ENCODE measurements at regions not wholly inside any gene's neighbourhood (a gene's known extent, or its start where the extent isn't known, plus 50 kb on each side); places are given as distances from the start of the nearest gene placed in this dataset.

GRCh38 chr4:151535366-151535765 is 126.4 kb downstream of the FHIP1A start:
- no peak overlapping the region for H3K27ac ChIP-seq
- DNase-seq (no peak), ATAC-seq (no peak)
- H3K36me3 ChIP-seq (replicated peaks in 1 of 2; ENCODE audit: insufficient read depth in 1 of 2, low read depth in 2 of 2): no peaks in the 10 kb centered on the region
- TF ChIP-seq CTCF (IDR thresholded peaks at IDR 0.05) (no peak), POLR2A (IDR thresholded peaks at IDR 0.05) (no peak)
- no peaks in the 10 kb centered on the region for H3K9me3 ChIP-seq
- H3K4me1 ChIP-seq: peaks cover under 1% of the 10 kb centered on the region
- intact Hi-C loops (cut with DNase I): no loop called here
- H3K4me3 ChIP-seq: no peak overlapping the region
- H3K27me3 ChIP-seq: no peaks in the 10 kb centered on the region

- Histone ChIP-seq H3K9me3 (no peaks in the 10 kb centered on the region), H3K27me3 (no peaks in the 10 kb centered on the region), H3K27ac (no peak overlapping the region), H3K4me1 (peaks cover 16% of the 10 kb centered on the region), H3K36me3 (replicated peaks in 1 of 2; ENCODE audit: insufficient read depth in 1 of 2, low read depth in 2 of 2) (no peaks in the 10 kb centered on the region), H3K4me3 (no peak overlapping the region)
- no peak for ATAC-seq
- DNase-seq: no peak
- TF ChIP-seq CTCF (IDR thresholded peaks at IDR 0.05) (no peak), POLR2A (IDR thresholded peaks at IDR 0.05) (no peak)
- intact Hi-C loops (cut with DNase I): no loop called here
Measured at GRCh38 chr4:151537687-151538086, 128.7 kb downstream of the FHIP1A start.

GRCh38 chr4:151538963-151539362 is 130.0 kb downstream of the FHIP1A start:
- no peak for ATAC-seq
- no peaks in the 10 kb centered on the region for H3K36me3 ChIP-seq (replicated peaks in 1 of 2; ENCODE audit: insufficient read depth in 1 of 2, low read depth in 2 of 2)
- peaks cover 16% of the 10 kb centered on the region for H3K4me1 ChIP-seq
- no peaks in the 10 kb centered on the region for H3K9me3 ChIP-seq
- intact Hi-C loops (cut with DNase I): no loop called here
- no peak for DNase-seq
- H3K27ac ChIP-seq: no peak overlapping the region
- TF ChIP-seq POLR2A (IDR thresholded peaks at IDR 0.05): no peak
- no peak for TF ChIP-seq CTCF (IDR thresholded peaks at IDR 0.05)
- no peak overlapping the region for H3K4me3 ChIP-seq
- no peaks in the 10 kb centered on the region for H3K27me3 ChIP-seq
- WGBS, 2 donors: 67 to 69% methylated on average over 4 of the region's 4 CpGs

- ATAC-seq (peak; percentile 48), DNase-seq (peak in 2 of 4 donors; percentile 12 to 13)
- no peaks in the 10 kb centered on the region for H3K9me3 ChIP-seq
- no peak overlapping the region for H3K4me3 ChIP-seq
- TF ChIP-seq CTCF (IDR thresholded peaks at IDR 0.05) (no peak), POLR2A (IDR thresholded peaks at IDR 0.05) (no peak)
- intact Hi-C loops (cut with DNase I): no loop called here
- H3K27me3 ChIP-seq: no peaks in the 10 kb centered on the region
- peak overlapping the region in 1 of 4 donors; percentile 30 for H3K27ac ChIP-seq
- H3K4me1 ChIP-seq: peaks cover 16% of the 10 kb centered on the region
- 21 to 34% methylated on average over 3 of the region's 3 CpGs for WGBS, 2 donors
- H3K36me3 ChIP-seq (replicated peaks in 1 of 2; ENCODE audit: insufficient read depth in 1 of 2, low read depth in 2 of 2): no peaks in the 10 kb centered on the region
Measured at GRCh38 chr4:151540728-151541388, 131.9 kb downstream of the FHIP1A start.

GRCh38 chr4:151541389-151542071 is 132.6 kb downstream of the FHIP1A start:
- TF ChIP-seq POLR2A (IDR thresholded peaks at IDR 0.05) (no peak), CTCF (IDR thresholded peaks at IDR 0.05) (no peak)
- no peaks in the 10 kb centered on the region for H3K9me3 ChIP-seq
- H3K27ac ChIP-seq: peak overlapping the region in 1 of 4 donors; percentile 30
- no peaks in the 10 kb centered on the region for H3K36me3 ChIP-seq (replicated peaks in 1 of 2; ENCODE audit: insufficient read depth in 1 of 2, low read depth in 2 of 2)
- peak; percentile 40 for ATAC-seq
- no peaks in the 10 kb centered on the region for H3K27me3 ChIP-seq
- peak in 1 of 4 donors; percentile 6 for DNase-seq
- H3K4me1 ChIP-seq: peaks cover 16% of the 10 kb centered on the region
- H3K4me3 ChIP-seq: no peak overlapping the region
- intact Hi-C loops (cut with DNase I): no loop called here
- WGBS, 2 donors: 34 to 38% methylated on average over 6 of the region's 6 CpGs

Measured in body of pancreas (tissue), 4 donors.